GM12873 (cell line): ENCODE measurements at regions not wholly inside any gene's neighbourhood (a gene's known extent, or its start where the extent isn't known, plus 50 kb on each side); places are given as distances from the start of the nearest gene placed in this dataset.

Source experiments
- CTCF ChIP-seq: IDR thresholded peaks from 2 replicates; pipeline ENCODE4 v1.5.1; 2012; ENCODE audit warnings: low read depth, mild to moderate bottlenecking, moderate library complexity, low read length, control low read depth; ENCODE audit not compliant: insufficient read depth; ENCODE audit errors: missing control alignments

GRCh38 chr2:37744010-37744409, 72.6 kb upstream of the CDC42EP3 start:
- TF ChIP-seq CTCF: no peak

- no peak for TF ChIP-seq CTCF
Observed at GRCh38 chr2:37746883-37747282, 75.4 kb upstream of the CDC42EP3 start.

- no peak for TF ChIP-seq CTCF
Observed at GRCh38 chr2:37748541-37748940, 77.1 kb upstream of the CDC42EP3 start.

GRCh38 chr2:37752766-37753165, 81.3 kb upstream of the CDC42EP3 start:
- TF ChIP-seq CTCF: no peak

GRCh38 chr2:37753758-37754157, 82.3 kb upstream of the CDC42EP3 start:
- no peak for TF ChIP-seq CTCF

- TF ChIP-seq CTCF: no peak
Observed at GRCh38 chr2:37760471-37760870, 89.0 kb upstream of the CDC42EP3 start.

- no peak for TF ChIP-seq CTCF
Observed at GRCh38 chr2:37764739-37765138, 93.3 kb upstream of the CDC42EP3 start.
